ENCODE measurements at regions not wholly inside any gene's neighbourhood (a gene's known extent, or its start where the extent isn't known, plus 50 kb on each side); places are given as distances from the start of the nearest gene placed in this dataset.
"Not testable (repeated sequence)": the region's sequence is repeated elsewhere in the genome, so short reads cannot be mapped to it uniquely, and the experiment has no call there.

DNA sequence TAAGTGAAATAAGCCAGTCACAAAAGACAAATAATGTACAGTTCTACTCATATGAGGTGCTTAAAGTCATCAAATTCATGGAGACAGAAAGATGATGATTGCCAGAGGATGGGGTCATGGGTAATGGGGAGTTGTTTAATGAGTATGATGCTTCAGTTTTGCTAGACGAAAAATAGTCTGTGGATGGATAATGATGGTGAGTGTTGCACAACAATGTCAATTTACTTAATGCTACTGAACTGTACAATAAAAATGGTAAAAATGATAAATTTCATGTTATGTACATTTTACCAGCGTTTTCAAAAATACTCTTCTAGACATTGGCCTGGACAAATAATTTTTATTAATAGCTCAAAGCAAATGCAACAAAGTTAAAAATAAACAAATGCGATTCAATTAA, 118.5 kb upstream of the KYNU start:
- DNase-seq (ENCODE audit: low read depth) = no peak

DNA sequence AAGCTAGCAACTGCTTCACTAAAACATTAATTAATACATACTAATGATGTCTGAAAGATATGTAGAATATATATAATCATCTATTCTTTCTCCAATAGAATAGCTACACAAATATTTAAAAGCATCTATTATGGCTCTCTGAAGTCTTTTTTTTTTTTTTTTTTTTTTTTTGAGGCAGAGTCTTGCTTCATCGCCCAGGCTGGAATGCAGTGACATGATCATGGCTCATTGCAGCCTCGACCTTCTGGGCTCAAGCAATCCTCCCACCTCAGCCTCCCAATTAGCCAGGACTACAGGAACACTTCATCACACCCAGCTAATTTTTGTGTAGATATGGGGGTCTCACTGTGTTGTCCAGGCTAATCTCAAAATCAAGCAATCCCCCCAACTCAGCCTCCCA, 120.4 kb upstream of the KYNU start:
- DNase-seq (ENCODE audit: low read depth) = no peak

DNA sequence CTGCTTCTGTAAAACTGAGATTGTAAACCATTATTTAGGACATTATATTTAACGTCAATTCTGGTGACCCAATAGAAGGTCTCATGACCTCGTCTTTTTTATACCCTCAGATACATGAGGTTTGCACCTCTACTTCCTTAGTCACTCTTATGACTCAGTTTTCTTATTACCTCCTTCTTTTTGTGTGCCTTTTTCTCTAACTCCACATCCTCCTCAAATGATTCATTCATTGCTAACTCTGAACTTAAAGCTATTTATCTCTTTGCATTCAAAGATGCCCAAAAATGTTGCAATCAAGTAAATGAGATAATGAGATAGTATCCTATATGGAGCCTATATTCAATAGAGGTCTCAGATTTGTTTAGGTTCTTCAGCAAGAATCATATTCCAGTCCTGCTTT, 121.0 kb upstream of the KYNU start:
- no peak for DNase-seq (ENCODE audit: low read depth)

DNA sequence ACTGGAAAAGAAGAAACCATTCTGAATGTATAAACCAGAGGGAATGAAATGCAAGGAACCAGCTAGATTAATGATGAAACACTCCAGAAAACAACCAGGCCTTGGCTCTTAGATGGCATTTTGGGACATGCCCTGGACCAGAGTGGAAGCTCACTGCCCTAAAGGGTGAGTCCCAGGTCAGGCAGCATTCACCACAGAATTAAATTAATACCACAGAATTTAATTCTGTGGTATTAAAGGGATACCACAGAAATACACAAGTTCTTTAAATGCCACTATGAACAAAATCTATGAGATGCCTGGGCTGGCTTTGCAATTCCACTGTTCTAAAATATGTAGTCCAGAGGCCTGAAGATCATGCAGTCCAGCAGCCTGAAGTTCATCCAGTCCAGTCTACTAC, 122.3 kb upstream of the KYNU start:
- peak; percentile 61 for DNase-seq (ENCODE audit: low read depth)

DNA sequence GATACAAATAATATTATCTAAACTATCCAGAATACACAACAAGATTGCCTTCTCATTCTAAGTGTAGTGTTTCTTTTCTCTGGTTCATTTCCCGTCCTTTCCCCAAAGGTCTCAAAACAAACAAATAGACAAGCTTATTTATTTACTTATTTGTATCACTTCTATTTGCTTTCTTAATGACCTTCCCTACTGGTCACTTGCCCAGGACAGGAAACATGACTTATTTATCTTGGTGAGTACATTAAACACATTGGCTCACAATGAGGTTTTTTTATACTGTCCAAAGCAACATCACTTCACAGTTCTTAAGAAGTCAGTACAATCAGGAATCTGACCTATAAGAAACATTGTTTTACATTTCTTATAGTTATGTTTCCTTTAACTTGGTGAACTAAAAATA, 123.3 kb upstream of the KYNU start:
- DNase-seq (ENCODE audit: low read depth) = no peak

DNA sequence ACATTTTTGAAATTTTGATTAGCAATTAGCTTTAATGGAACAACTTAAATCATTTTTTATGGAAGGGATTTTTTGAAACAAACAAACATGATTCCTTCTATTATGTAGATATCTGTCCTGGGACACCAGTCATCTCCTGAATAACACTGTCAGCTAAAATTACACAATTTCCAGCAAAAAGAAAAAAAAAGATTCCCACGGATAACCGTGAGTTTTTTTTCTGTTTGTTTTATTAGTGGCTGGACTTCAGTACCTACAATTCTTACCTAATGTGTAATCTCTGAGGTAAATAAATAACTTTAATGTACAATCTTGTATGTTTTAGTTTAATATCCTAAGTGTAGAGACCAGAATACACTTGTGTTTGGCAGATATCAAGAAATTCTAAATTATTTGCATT, 126.6 kb upstream of the KYNU start:
- DNase-seq (ENCODE audit: low read depth) = no peak

DNA sequence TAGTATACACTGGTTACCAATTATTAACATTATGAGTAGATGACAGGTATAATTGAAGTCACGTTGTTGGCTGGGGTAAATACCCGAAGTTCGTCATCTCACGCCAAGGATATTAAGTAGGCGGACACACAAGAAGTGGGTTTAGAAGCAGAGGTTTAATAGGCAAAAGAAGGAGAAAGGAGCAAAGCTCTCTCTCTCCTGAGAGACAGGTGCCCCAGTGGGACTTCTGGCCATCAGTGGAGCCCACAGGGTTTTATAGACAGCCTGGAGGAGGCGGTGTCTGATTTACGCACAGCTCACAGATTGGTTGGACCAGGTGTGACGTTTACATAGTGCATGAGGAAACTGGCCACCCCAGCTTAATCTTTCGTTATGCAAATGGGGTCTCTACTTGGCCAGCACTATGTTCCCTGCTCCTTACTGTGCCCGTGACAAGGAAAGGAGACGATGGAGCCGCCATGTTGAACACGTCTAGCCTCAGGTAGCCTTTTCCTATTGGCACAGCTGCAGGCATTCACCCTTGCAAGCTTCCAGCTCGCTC, 128.8 kb upstream of the KYNU start:
- DNase-seq (ENCODE audit: low read depth) = no peak

DNA sequence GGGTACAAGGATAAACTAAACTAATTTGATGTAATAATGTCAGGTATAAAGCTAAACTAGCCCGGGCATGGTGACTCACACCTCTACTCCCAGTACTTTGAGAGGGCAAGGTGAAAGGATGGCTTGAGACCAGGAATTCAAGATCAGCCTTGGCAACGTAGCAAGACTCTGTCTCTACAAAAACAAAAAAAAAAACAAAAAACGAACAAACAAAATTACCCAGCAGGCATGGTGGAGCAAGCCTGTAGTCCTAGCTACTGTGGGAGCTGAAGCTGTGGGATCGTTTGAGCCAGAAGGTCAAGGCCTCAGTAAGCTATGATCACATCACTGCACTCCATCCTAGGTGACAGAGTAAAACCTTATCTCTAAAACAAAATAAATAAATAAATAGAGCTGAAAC, 131.8 kb upstream of the KYNU start:
- DNase-seq (ENCODE audit: low read depth) = no peak

DNA sequence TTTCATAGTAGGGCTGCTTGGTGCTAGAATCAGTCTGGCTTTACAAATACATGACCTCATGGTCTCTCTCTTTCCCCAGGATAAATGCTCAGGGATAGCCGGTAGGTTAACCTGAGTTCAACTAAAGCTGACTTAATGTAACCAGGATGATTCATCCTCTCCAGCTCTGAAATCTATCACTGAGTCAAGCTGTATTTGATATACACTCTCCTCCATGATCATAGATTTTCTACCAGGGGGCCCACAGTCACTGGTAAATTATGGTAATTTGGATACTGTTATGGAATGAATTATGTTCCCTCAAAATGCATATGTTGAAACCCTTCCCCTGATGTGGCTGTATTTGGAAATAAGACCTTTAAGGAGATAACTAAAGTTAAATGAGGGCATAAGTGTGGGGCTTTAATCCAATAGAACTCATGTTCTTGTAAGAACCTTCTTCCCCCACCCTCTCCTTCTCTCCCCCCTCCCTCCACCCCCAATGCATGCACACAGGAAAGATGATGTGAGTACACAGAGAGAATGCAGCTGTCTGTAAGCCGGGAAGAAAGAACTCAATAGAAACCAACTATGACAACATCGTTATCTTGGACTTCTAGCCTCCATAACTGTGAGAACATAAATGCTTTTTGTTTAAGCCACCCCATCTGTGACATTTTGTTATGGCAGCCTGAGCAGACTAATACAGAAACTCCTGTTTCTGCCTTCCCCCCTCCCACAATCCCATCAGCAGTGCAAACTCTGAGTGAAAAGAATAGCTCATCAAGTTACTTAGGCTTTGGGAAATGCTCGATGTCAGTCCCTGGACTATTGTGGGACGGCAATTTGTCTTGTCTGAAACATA, 134.9 kb upstream of the KYNU start:
- DNase-seq (ENCODE audit: low read depth) = no peak

DNA sequence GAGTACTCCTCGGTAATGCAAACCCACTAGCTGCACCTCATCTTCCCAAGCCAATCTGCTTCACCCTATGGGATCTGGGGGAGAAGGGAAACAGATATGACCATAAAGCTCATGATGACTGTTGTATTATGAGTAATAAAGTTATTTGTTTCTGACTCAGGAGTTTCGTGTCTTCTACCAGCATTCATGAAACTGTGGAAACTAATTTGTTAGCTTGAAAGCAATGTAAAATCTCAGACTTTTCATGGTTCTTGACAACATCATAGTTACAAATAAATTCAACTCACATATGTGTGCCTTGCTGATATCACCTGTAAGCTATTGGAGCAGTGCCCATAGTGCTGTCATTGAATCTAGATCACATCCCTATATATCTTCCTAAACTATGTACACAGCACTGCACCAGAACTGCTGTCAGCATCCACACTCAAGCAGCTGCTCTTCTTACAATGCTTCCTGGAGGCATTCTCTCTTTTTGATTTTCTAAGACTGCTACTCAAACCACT, 135.6 kb upstream of the KYNU start:
- DNase-seq (ENCODE audit: low read depth) = no peak

DNA sequence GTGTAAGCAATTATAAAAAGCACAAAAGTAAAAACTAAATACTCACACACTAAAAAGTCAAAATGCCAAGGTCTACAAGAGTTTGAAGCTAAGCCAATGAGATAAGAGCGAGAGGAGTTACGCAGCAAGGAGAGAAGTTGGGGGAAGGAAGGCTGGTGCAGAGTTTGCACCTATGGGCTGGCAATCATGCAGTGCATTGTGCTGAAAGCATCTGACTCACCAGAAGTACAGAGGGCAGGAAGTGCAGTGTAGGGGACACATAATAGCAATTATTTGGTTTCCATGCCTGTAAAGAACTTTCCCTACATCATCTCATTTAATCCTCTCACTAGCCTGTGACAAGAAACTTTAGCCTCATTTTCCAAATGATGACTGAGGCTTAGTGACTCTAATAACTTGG, 142.7 kb upstream of the KYNU start:
- DNase-seq (ENCODE audit: low read depth) = no peak

DNA sequence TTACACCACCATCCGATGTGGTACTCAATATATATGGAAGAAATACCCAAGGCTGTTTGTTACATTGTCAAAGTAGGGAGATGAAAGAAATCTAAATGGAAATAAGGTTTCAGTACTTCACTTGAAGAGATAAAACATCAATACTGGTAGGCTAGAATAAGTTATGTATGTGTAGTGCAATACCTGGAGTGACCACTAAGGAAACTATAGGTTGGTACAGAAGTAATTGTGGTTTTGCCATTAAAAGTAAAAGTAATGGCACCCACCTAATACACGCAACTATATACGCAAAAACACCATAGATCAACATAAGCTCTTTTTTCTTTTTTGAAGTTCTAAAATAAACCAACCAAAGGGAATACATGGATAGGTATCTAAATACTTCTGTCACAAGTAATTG, 143.2 kb upstream of the KYNU start:
- DNase-seq (ENCODE audit: low read depth) = no peak

DNA sequence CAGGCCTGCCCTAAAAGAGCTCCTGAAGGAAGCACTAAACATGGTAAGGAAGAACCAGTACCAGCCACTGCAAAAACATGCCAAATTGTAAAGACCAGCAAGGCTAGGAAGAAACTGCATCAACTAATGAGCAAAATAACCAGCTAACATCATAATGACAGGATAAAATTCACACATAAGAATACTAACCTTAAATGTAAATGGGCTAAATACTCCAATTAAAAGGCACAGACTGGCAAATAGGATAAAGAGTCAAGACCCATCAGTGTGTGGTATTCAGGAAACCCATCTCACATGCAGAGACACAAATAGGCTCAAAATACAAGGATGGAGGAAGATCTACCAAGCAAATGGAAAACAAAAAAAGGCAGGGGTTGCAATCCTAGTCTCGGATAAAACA, 147.7 kb upstream of the KYNU start:
- DNase-seq (ENCODE audit: low read depth) = not testable (repeated sequence)

DNA sequence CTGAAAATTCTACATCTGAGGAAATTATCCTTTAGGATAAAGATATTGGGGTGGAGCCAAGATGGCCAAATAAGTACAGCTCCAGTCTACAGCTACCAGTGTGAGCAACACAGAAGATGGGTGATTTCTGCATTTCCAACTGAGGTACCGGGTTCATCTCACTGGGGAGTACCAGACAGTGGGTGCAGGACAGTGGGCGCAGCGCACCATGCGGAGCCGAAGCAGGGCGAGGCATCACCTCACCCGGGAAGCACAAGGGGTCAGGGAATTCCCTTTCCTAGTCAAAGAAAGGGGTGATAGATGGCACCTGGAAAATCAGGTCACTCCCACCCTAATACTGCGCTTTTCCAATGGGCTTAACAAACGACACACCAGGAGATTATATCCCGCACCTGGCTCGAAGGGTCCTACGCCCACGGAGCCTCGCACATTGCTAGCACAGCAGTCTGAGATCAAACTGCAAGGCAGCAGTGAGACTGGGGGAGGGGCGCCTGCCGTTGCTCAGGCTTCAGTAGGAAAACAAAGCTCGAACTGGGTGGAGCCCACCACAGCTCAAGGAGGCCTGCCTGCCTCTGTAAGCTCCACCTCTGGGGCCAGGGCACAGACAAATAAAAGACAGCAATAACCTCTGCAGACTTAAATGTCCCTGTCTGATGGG, 149.5 kb upstream of the KYNU start:
- not testable (repeated sequence) for DNase-seq (ENCODE audit: low read depth)

DNA sequence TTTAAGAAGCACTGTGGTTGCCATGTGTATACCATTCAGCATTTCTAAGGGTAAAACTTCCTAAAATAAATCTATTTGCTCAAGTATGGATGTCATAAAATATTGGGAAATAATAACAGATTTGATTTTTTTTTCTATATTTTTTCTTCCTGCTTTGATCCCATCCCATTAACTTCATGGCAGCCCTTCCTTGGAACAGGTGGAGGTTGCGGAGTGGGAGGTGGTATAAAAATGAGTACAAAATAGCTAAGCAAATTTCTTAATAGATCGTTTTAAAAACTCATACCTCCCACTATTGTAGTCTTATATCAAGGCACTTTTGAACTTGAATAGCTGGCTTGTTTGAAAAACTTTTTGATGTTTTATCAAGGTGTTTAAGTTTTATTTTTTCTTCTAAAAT, 152.1 kb upstream of the KYNU start:
- DNase-seq (ENCODE audit: low read depth) = no peak

DNA sequence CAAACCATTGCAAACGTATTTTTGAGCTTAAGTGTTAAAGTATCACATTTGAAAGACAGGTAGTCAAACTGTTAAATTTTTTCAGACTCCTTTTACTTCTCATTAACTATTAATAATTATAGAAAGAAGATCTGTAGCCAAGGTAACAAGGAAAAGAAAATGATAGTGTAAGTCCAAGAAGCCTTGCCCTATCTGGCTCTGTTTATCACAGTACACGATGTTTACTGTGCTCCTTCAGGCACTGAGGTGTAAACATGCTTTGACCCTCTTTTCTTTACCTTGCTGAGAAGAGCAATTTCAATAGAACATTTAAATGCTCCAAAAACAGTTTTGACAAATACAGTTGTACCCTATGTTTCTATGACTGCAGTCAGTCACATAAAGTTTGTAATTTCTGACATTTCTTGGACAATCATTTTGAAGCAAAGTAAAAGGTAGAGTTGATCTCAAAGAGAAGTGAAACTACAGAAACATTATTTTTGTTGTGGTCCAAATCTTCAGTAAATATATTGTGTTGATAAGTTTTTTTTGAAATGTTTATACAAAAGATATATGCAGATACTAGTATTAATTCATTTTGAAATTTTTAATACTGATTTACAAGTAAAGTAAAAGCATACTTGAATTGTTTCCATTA, 152.6 kb upstream of the KYNU start:
- no peak for DNase-seq (ENCODE audit: low read depth)

DNA sequence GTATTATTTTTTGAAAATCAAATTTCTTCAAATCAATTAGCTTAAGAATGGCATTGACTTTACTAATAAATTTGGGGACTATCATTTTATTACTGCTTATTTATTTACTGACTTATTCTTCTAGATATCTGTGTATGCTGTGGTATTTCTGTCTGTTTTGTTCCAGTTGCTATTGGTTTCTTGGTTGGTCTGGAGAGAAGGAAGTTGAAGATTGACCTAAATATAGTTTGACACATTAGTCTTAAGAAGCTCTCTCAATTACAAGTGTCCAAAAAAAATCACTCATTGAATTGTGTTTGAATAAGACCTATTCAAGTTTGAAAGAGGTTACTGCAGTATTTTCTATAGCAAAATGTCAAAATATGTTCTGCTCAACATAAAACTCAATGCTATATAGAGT, 153.3 kb upstream of the KYNU start:
- no peak for DNase-seq (ENCODE audit: low read depth)

DNA sequence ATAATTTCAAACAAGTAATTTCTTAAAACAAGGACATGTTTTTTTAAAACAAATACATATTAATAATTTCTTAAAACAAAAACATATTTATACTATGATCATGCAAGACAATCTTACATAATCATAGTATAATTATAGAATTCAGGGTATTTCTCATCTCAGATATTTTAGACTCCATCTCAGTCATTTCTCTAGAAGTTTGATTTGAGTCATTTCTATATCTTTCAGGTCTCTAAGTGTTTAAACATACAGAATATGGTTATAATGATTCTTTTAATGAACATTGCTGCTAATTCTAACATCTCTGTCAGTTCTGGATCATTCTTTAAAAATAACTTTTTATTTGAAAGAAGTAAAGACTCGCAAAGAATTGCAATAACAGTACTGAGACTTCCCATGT, 154.2 kb upstream of the KYNU start:
- no peak for DNase-seq (ENCODE audit: low read depth)

DNA sequence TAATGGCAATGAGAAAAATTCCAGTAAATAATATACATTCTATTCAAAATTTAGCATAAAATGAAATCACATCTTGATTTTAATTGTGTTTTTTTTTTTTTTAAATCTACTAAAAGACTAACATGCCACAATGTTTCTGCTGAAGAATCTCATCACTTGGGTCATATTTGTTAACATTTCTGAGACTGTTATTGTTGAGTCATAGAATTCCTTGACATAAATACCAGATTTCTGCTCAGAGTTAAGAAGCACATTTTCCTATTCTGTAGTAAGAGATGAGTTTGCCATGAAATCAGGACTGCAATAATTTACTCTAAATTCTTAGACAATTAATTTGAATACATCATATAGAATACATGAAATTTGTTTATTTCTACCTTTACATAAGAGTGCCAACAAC, 154.9 kb upstream of the KYNU start:
- no peak for DNase-seq (ENCODE audit: low read depth)

DNA sequence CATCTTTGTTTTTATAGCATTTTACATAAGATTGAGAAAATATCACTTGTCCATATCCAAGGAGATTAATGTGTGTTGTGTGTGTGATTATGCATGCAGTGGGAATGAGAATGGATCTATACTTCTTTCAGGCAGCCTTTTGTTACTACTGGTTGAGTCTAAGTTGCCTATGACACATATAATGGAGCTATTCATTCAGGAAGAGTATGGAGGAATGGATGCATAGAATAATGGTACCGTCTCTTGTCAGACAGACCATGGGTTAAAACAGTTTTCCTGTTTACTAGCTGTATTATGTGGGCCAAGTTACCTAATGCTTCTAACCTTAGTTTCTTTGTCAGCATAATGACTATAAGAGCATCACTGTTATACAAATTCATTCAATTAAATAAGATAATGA, 155.4 kb upstream of the KYNU start:
- no peak for DNase-seq (ENCODE audit: low read depth)

DNA sequence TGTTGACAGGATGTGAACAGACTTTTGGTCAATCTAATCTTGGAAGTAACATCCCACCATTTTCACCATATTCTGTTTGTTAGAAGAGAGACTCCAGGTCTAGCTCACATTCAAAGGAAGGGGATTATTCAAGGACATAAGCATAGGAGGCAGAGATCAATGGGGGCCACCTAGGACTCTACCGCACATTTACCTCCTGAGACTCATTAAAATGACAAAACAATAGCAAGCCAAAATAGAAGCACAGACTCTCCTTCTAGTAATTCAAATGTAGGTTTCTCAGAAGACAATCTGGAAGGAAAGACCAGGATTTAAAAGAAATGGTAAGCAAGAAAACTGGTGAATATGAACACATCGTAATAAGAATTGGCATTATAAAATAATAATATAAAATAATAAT, 156.4 kb upstream of the KYNU start:
- no peak for DNase-seq (ENCODE audit: low read depth)

DNA sequence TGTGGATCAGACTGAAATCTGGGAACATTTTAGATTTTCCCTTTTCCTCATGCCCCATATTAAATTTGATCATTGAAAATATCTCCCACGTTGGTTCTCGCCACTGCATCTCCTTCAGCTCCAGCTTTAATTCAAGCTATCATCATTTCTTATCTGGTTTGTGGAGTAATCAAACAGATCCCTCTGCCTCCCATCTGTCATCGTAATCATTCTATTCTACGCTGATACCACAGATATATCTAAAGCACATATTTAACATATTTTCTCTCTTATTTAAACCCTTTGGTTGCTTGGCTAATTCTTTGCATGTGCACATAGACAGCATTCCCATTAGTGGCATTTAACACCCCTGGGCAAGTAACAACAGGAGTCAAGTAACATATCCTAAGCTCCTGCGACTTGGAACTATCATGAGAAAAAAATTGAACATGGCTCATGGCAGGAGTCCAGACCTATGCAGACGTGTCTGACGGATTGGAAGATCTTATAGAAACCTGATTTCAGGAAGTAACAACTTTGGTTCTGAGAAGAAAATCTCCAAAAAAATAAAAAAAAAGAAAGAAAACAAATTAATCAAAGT, 158.8 kb upstream of the KYNU start:
- DNase-seq (ENCODE audit: low read depth) = no peak

All from myocyte (in vitro differentiated cells).